ENCODE measurements at regions not wholly inside any gene's neighbourhood (a gene's known extent, or its start where the extent isn't known, plus 50 kb on each side); places are given as distances from the start of the nearest gene placed in this dataset.

DNA sequence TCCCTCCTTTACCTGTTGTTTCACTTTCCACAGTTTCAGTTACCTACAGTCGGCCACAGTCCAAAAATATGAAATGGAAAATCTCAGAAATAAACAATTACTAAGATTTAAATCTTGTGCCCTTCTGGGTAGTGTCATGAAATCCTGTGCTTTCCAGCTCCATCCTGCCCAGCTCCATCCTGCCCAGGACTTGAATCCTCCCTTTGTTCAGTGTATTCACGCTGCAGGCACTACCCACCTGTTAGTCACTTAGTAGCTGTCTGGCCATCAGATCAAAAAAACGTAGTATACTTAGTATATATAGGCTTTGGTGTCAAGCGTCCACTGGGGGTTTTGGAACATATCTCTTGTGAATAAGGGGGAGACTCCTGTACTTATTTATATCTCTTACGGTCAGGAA lies 329.0 kb upstream of the SEMA6D start:
- no peak overlapping the region for H4K8ac ChIP-seq (ENCODE audit: low read length)
- 86% methylated on average over 1 of the region's 5 CpGs for WGBS

DNA sequence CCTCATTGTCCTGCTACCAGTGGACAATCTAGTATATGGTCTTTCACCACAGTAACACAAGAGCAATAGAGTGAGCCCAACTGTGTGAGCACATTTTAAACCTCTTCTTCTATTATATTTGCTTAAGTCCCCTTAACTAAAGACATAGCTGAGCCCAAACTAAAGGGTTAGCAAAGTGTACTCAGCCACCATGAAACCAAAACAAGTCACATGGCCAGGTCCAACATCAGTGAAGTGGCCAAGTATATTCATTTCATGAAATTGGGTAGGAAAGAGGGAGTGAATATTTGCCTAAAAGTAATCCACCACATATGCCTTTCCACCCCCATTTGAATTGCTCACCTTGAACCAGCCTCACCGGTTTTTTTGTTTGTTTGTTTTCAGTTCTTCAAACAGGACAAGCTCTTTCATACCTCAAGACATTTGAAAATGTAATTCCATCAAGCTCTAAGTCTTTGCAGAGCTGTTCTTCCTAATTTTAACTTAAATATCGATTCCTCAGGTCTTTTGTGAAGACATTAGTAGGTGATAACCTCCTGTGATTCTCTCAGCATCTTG lies 327.0 kb upstream of the SEMA6D start:
- Histone ChIP-seq H3K9ac (ENCODE audit: low read length) (no peak overlapping the region), H2BK5ac (ENCODE audit: low read depth, low read length, poor library complexity, severe bottlenecking) (no peak overlapping the region), H3K4ac (ENCODE audit: low read depth in 1 of 2, low read length in 2 of 2) (no peak overlapping the region), H3K23ac (ENCODE audit: low read length in 2 of 2) (no peak overlapping the region), H2BK120ac (ENCODE audit: low read depth, low read length) (no peak overlapping the region), H4K8ac (ENCODE audit: low read length) (no peak overlapping the region), H3K14ac (ENCODE audit: low read length in 2 of 2) (no peak overlapping the region), H3K36me3 (ENCODE audit: control insufficient read depth in 1 of 2, insufficient read depth in 2 of 2, low read depth in 1 of 2, low read length in 2 of 2) (no peaks in the 10 kb centered on the region), H2AFZ (ENCODE audit: low read depth, low read length) (no peak overlapping the region), H3K4me2 (ENCODE audit: low read length, poor library complexity, severe bottlenecking) (no peak overlapping the region), H3K4me3 (ENCODE audit: insufficient read depth in 1 of 2, low read depth in 1 of 2, low read length in 2 of 2) (no peak overlapping the region), H3K27ac (ENCODE audit: low read length, poor library complexity, severe bottlenecking) (no peak overlapping the region), H2BK12ac (ENCODE audit: low read length in 2 of 2) (no peak overlapping the region), H3K79me1 (replicated peaks; ENCODE audit: low read length, poor library complexity, severe bottlenecking) (no peaks in the 10 kb centered on the region), H3K27me3 (ENCODE audit: control insufficient read depth in 1 of 2, insufficient read depth in 1 of 2, low read length in 2 of 2) (peaks cover 0 to 9% of the 10 kb centered on the region in 2 experiments), H4K91ac (ENCODE audit: low read length) (no peak overlapping the region), H2AK5ac (ENCODE audit: low read length, severe bottlenecking) (no peak overlapping the region), H3K4me1 (ENCODE audit: control insufficient read depth, insufficient read depth, low read depth, low read length) (no peaks in the 10 kb centered on the region), H3K18ac (ENCODE audit: low read depth in 1 of 2, low read length in 2 of 2) (no peak overlapping the region), H3K9me3 (ENCODE audit: control insufficient read depth, low read length) (no peaks in the 10 kb centered on the region), H2BK15ac (ENCODE audit: low read depth, poor library complexity, severe bottlenecking) (no peak overlapping the region)
- DNase-seq: no peak
- WGBS: 100% methylated on average over 1 of the region's 2 CpGs

More for the DNA sequence above, 329.0 kb upstream of the SEMA6D start:
- Histone ChIP-seq H3K79me1 (replicated peaks; ENCODE audit: low read length, poor library complexity, severe bottlenecking) (no peaks in the 10 kb centered on the region), H4K91ac (ENCODE audit: low read length) (no peak overlapping the region), H3K4me2 (ENCODE audit: low read length, poor library complexity, severe bottlenecking) (no peak overlapping the region), H2BK12ac (ENCODE audit: low read length in 2 of 2) (no peak overlapping the region), H3K4me1 (ENCODE audit: control insufficient read depth, insufficient read depth, low read depth, low read length) (peaks cover 2% of the 10 kb centered on the region), H2AFZ (ENCODE audit: low read depth, low read length) (no peak overlapping the region), H3K27ac (ENCODE audit: low read length, poor library complexity, severe bottlenecking) (no peak overlapping the region), H3K9me3 (ENCODE audit: control insufficient read depth, low read length) (no peaks in the 10 kb centered on the region), H3K9ac (ENCODE audit: low read length) (no peak overlapping the region), H3K23ac (ENCODE audit: low read length in 2 of 2) (no peak overlapping the region), H3K4me3 (ENCODE audit: insufficient read depth in 1 of 2, low read depth in 1 of 2, low read length in 2 of 2) (no peak overlapping the region), H3K18ac (ENCODE audit: low read depth in 1 of 2, low read length in 2 of 2) (no peak overlapping the region), H3K27me3 (ENCODE audit: control insufficient read depth in 1 of 2, insufficient read depth in 1 of 2, low read length in 2 of 2) (peaks cover 0 to 7% of the 10 kb centered on the region in 2 experiments), H3K4ac (ENCODE audit: low read depth in 1 of 2, low read length in 2 of 2) (no peak overlapping the region), H3K14ac (ENCODE audit: low read length in 2 of 2) (no peak overlapping the region), H2BK5ac (ENCODE audit: low read depth, low read length, poor library complexity, severe bottlenecking) (no peak overlapping the region), H2BK120ac (ENCODE audit: low read depth, low read length) (no peak overlapping the region), H2BK15ac (ENCODE audit: low read depth, poor library complexity, severe bottlenecking) (no peak overlapping the region), H3K36me3 (ENCODE audit: control insufficient read depth in 1 of 2, insufficient read depth in 2 of 2, low read depth in 1 of 2, low read length in 2 of 2) (no peaks in the 10 kb centered on the region), H2AK5ac (ENCODE audit: low read length, severe bottlenecking) (no peak overlapping the region)
- DNase-seq: no peak

DNA sequence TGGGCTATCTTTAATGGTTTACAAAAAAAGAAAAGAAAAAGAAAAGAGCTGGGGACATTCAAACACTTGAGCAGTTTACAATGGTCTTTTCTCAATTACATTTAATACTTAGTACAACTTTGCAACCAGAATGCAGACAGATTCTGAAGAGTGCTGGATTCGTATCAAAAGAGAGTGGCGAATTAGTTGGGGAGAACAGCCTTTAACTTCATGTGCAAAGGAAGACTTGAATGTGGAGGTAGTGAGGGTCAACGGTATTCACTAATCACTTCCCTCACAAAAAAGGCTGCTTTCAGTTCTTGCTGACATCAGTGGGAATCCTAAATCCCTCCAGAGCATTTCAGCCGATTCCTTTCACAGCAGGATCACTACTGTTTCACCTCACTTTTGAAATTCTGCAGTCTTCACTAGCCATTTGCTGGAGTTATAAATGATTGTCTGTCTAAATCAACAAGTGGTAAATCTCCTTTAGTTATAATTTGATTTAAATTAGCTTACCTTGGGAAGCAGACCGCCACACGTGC lies 323.0 kb upstream of the SEMA6D start:
- Histone ChIP-seq H3K4me3 (ENCODE audit: insufficient read depth in 1 of 2, low read depth in 1 of 2, low read length in 2 of 2) (no peak overlapping the region), H2BK5ac (ENCODE audit: low read depth, low read length, poor library complexity, severe bottlenecking) (no peak overlapping the region)

DNA sequence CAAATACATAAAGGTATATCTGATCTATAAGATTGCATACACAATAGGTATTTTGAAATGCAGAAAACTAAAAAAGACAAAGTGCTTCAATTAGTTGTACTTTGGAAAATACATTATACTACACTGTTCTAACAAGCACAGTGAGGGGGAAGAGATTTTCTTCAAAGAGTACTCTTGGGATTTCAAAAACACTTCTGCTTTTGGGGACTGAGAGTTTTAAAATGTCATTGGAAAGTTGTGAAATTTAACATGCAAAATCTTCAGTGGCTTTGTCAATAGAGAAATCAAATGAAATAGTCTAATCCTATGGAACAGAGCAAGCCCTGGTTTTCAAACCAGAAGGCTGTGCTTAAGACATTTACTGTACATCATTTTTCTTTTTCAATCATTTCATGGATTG lies 322.2 kb upstream of the SEMA6D start:
- Histone ChIP-seq H3K23ac (ENCODE audit: low read length in 2 of 2) (no peak overlapping the region), H2BK15ac (ENCODE audit: low read depth, poor library complexity, severe bottlenecking) (no peak overlapping the region), H3K79me1 (replicated peaks; ENCODE audit: low read length, poor library complexity, severe bottlenecking) (no peaks in the 10 kb centered on the region), H3K27me3 (ENCODE audit: control insufficient read depth in 1 of 2, insufficient read depth in 1 of 2, low read length in 2 of 2) (peaks cover 0 to 9% of the 10 kb centered on the region in 2 experiments), H3K36me3 (ENCODE audit: control insufficient read depth in 1 of 2, insufficient read depth in 2 of 2, low read depth in 1 of 2, low read length in 2 of 2) (no peaks in the 10 kb centered on the region), H2AFZ (ENCODE audit: low read depth, low read length) (no peak overlapping the region), H4K91ac (ENCODE audit: low read length) (no peak overlapping the region), H3K4me2 (ENCODE audit: low read length, poor library complexity, severe bottlenecking) (no peak overlapping the region), H3K4ac (ENCODE audit: low read depth in 1 of 2, low read length in 2 of 2) (no peak overlapping the region), H3K18ac (ENCODE audit: low read depth in 1 of 2, low read length in 2 of 2) (no peak overlapping the region), H2BK12ac (ENCODE audit: low read length in 2 of 2) (no peak overlapping the region), H3K9ac (ENCODE audit: low read length) (no peak overlapping the region), H2AK5ac (ENCODE audit: low read length, severe bottlenecking) (no peak overlapping the region), H2BK120ac (ENCODE audit: low read depth, low read length) (no peak overlapping the region), H4K8ac (ENCODE audit: low read length) (no peak overlapping the region), H2BK5ac (ENCODE audit: low read depth, low read length, poor library complexity, severe bottlenecking) (no peak overlapping the region), H3K27ac (ENCODE audit: low read length, poor library complexity, severe bottlenecking) (no peak overlapping the region), H3K14ac (ENCODE audit: low read length in 2 of 2) (no peak overlapping the region), H3K9me3 (ENCODE audit: control insufficient read depth, low read length) (no peaks in the 10 kb centered on the region), H3K4me1 (ENCODE audit: control insufficient read depth, insufficient read depth, low read depth, low read length) (no peaks in the 10 kb centered on the region), H3K4me3 (ENCODE audit: insufficient read depth in 1 of 2, low read depth in 1 of 2, low read length in 2 of 2) (no peak overlapping the region)
- no peak for DNase-seq

More for the DNA sequence above, 323.0 kb upstream of the SEMA6D start:
- 58% methylated on average over 4 of the region's 6 CpGs for WGBS
- Histone ChIP-seq H3K27me3 (ENCODE audit: control insufficient read depth in 1 of 2, insufficient read depth in 1 of 2, low read length in 2 of 2) (peaks cover 0 to 9% of the 10 kb centered on the region in 2 experiments), H2BK120ac (ENCODE audit: low read depth, low read length) (no peak overlapping the region), H3K79me1 (replicated peaks; ENCODE audit: low read length, poor library complexity, severe bottlenecking) (no peaks in the 10 kb centered on the region), H3K4me1 (ENCODE audit: control insufficient read depth, insufficient read depth, low read depth, low read length) (no peaks in the 10 kb centered on the region), H3K27ac (ENCODE audit: low read length, poor library complexity, severe bottlenecking) (no peak overlapping the region), H2AK5ac (ENCODE audit: low read length, severe bottlenecking) (no peak overlapping the region), H2AFZ (ENCODE audit: low read depth, low read length) (no peak overlapping the region), H4K8ac (ENCODE audit: low read length) (no peak overlapping the region), H3K23ac (ENCODE audit: low read length in 2 of 2) (no peak overlapping the region), H3K18ac (ENCODE audit: low read depth in 1 of 2, low read length in 2 of 2) (no peak overlapping the region), H3K9me3 (ENCODE audit: control insufficient read depth, low read length) (no peaks in the 10 kb centered on the region), H2BK15ac (ENCODE audit: low read depth, poor library complexity, severe bottlenecking) (no peak overlapping the region), H3K4me2 (ENCODE audit: low read length, poor library complexity, severe bottlenecking) (no peak overlapping the region), H3K36me3 (ENCODE audit: control insufficient read depth in 1 of 2, insufficient read depth in 2 of 2, low read depth in 1 of 2, low read length in 2 of 2) (no peaks in the 10 kb centered on the region), H3K14ac (ENCODE audit: low read length in 2 of 2) (no peak overlapping the region), H4K91ac (ENCODE audit: low read length) (no peak overlapping the region), H2BK12ac (ENCODE audit: low read length in 2 of 2) (no peak overlapping the region), H3K9ac (ENCODE audit: low read length) (no peak overlapping the region), H3K4ac (ENCODE audit: low read depth in 1 of 2, low read length in 2 of 2) (no peak overlapping the region)
- DNase-seq: no peak
